HPDE6-E6E7 (cell line): ENCODE measurements at regions not wholly inside any gene's neighbourhood (a gene's known extent, or its start where the extent isn't known, plus 50 kb on each side); places are given as distances from the start of the nearest gene placed in this dataset.
A peak's percentile ranks its signal among the peaks of the same experiment; 100 is the strongest.
"Not testable (repeated sequence)": the region's sequence is repeated elsewhere in the genome, so short reads cannot be mapped to it uniquely, and the experiment has no call there.

Source experiments
- DNase-seq: peaks from one replicate; pipeline ENCODE4 v3.0.0; 2011; ENCODE audit warnings: missing footprints; ENCODE audit errors: extremely low spot score

DNA sequence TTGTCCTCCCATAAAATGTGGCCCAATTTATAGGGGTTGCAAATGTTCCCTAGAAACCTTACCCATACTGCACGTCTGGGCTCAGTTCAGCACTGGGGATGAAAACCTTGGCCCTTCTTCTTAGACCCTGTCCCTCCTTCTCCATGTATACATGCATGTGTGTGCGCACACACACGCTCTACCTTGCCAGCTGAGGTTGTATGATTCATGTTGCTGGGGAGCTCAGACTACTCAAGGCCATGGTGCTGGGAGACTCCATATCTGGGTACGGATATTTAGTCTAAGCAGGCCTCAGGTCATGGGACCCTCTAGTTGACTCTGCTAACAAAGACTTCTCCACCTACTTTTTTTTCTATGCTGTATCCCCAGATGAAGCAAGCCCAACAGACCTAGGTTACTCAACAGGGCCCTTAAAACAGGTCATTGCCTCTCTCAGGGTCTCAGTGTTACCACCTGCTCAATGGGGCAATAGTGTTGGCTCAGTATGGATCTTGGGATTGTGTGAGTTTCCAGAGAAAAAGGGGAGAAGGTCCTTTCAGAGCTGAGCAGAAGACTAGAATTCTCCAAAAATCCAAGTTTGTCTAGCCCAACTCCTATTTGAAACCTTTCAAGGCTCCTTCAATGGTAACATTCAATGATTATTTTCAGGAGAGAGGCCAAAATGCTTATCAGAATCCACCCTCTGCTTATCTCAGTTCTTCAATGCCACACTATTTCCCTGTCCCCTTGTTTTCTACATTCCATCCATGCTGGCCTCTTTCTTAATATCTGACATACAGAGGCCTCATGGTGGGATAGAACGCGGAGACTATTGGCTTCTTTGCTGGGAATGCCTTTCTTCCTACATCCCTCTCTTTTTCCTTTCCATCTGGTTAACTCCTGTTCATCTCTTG, 123.6 kb upstream of the PITX1 start:
- DNase-seq: no peak

DNA sequence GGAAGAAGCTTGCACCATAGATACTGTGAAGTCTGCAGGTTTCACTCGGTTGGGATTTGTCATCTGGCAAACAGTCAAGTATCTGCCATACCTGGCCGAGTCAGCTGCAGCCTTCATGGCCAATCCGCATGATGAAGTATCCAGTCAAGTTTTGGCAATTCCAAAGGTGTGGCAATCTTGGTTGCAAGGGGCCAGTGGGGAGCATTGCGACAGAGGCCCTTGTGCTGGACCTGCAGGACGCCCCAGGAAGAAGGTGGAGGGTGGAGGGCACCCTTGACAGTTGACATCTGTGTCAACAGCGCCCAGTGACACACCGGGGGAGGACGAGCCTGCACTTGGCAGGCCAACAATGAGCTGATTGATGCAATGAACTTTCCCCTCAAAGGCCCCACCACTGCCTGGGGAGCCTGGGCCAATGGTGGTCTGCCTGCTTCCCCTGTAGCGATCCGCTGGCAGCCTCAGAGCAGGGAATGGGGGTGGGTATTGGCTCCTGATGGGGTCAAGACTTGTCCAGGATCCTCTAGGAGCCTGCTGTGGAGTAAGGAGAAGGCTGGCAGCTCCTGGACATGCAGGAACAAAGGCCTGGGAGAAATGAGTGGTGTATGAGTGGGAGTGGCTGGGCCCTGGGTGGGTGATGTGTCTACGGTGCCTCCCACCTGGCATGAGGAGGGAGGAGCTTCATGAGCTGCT, 122.8 kb upstream of the PITX1 start:
- peak; percentile 75 for DNase-seq

DNA sequence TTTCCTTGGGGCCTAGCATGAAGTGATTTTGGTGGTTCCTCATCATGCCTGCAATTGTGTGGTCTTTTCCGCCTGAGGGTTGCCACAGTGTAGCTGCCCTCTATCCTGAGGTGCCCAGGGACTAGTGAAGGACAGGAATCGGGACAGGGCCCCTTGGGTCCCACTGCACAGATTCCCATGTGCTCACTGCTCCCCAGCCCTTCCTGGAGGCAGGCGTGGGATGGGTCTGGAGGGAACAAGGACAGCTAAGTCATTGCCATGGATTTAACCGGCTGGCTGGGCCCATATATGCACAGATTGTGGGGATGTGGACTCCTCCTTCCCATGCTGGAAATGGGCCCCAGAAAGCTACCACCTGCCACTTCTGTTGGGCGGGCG, 122.3 kb upstream of the PITX1 start:
- no peak for DNase-seq

DNA sequence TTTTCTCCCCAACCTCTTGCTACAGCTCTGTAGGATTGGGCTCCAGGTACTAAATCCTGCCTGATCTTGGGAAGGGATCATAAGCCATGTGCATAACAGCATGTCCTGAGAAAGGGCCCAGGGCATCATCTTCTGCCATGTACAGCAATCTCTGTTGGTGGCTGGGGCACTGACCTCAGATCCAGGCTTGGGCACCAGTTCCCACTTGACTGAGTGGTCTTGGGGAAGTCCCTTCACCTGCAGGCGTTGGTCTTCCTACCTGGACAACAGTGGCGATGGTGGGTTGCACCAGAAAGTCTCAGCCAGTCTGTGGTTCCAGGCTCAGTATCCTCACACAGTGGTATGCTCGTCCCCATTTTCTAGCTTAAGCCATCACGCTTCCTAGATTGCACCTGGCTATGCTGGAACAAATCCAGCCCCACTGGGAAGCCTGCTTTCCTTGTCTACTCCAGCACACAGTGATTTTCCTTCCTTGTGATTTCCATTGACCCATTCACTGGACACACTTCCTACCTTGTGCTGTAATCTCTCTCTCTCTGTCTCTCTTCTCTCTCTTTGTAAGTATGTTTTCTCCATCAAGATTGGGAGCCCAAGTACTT, 121.7 kb upstream of the PITX1 start:
- no peak for DNase-seq

DNA sequence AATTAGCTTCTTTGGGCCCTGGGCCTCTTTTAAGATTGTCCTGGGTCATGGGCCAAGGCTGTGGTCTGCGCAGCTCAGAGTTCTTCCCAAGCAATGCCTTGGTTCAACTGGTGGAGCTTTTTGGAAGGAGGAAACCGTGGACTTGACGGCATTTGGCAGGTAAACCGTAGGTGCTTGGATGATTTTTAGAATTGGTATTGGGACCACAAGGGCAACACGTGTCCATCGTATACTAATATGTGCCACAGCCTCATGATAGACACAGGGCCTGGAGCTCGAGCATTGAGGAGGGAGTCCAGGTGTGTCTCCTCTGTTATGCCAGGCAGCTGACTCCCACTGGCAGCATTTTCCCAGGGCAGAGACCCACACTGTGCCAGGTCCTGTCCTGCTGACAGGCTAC, 120.9 kb upstream of the PITX1 start:
- no peak for DNase-seq

DNA sequence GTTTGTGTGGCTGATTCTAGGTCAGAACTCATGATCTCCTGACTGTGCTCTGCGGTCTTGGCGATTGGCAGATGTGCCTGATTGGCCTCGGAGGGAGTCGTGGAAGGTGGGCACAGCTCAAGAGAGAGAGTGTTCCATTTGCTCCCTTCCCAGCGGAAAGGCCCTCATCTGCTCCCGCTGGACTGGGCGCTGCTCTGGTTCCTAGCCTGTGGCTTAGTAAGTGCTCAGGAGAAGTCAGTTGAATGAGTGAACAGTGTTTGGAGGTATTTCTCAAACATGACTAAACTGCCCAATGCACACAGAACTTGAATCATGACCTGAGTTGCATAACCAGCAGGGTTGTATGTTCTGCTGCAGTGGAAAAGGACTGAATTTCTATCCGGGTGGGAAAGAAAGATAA, 120.2 kb upstream of the PITX1 start:
- DNase-seq: peak; percentile 38

DNA sequence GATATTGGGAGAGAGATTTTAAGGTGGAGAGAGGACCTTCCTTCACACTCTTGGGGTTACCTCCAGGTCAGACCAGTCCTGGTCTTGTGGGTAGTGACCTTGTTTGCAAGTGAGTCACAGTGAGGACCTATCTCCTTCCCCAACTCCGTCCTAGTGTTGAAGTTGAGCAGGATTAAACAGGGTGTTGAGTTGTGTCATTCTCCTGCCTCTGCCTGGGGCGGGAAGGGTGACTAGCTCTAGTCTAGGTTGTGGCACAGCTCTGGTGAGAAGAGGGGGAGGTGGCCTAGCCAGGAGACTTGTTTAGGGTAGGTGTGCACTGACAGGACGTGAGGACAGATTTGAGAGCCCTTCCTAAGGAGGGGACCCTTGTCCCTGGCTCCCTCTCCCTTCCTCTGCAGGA, 119.6 kb upstream of the PITX1 start:
- peak; percentile 41 for DNase-seq

DNA sequence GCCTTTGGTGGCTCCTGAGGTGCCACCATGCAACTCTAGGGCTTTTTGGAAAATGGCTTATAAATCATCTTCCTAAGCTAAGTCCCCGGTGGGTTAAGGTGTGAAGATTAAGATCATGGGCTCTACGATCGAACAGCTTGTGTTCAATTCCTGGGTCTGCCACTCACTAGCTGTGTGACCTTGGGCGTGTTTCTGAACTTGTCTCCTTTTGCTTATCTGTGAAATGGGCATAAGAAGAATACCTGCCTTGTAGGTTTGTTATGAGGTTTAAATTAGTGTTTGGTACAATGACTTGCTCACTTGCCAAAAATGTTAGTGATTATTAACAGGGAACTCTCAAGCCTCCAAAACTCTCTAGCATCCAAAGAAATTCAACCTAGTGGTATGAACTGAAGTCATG, 119.2 kb upstream of the PITX1 start:
- no peak for DNase-seq

DNA sequence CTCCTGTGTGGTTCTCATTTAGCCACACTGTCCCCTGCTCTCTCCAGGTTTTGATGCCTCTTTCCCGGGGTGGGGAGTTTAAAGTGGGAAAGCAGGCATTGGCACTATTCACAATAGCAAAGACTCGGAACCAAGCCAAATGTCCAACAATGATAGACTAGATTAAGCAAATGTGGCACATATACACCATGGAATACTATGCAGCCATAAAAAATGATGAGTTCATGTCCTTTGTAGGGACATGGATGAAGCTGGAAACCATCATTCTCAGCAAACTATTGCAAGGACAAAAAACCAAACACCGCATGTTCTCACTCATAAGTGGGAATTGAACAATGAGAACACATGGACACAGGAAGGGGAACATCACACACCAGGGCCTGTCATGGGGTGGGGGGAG, 117.6 kb upstream of the PITX1 start:
- not testable (repeated sequence) for DNase-seq

DNA sequence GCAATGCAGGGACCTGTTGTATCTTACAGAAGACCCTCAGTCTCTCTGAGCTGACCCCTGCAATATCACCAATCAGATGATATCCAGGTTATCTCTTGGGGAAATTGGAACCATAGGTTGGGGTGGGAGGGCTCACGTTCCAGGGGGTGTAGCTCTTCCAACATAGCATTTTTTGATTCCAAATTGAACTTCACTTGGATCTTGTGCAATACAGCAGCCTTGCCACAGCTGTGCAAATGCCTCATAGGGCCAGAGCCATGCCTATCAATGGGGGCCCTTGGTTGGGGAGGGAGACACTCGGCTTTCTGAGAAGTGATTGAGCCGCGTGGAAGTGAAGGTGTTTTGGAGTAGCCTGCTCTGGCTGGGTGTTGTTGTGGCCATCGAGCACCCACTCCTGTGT, 117.2 kb upstream of the PITX1 start:
- DNase-seq: no peak

DNA sequence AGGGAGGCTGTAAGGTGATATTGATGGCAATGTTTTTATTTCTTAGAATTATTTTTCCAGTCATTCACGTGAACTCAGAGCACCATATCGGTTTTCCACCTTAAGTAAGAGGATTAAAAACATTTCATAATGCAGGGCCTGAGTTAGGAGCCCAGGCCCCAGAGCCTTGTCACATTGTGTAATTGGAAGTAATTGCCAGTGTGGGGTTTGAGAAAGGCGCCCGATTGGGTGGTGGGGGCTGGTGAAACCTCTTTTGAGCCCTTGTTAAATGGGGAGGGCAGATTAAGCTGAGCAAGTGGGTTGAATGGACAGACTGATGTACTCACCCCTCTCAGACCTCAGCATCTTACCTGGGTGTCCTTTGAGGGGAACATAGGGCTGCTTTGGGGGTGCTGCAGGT, 116.7 kb upstream of the PITX1 start:
- DNase-seq: no peak

DNA sequence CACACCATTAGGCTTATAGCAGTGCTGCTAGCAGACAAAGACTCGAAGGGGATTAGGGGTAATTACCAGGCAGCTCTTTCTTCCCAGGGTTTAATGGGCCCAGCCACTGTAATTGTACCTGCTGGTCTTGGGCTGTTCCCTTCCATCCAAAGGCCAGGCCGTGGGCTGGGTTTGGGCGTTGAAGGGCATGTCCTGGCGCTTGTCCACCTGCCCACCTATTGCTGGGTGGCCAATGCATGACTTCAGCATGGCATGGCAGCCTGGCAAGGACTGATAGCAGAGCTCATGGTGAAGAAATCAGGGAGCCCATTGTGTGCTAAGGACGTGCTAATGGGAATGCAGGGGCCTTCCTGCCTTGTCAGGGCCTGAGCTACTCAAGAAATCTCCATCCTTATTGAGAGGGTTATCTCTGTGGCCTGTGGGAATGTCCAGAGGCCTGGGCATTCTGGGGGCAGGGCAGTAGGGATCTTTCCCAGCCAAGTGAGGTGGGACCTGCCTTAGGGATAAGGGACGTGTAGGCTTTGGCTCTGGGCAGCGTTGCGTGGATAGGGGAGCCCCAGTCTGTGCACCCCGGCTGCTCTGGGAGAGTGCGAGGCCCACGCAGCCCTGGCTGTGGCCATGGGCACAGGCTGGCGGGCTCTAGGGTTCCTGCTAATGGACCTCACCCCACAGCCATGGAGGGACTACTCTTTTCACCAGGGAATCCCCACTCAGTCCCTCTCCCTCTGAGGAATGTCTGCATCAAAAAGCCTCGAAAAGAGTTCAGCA, 116.1 kb upstream of the PITX1 start:
- no peak for DNase-seq

DNA sequence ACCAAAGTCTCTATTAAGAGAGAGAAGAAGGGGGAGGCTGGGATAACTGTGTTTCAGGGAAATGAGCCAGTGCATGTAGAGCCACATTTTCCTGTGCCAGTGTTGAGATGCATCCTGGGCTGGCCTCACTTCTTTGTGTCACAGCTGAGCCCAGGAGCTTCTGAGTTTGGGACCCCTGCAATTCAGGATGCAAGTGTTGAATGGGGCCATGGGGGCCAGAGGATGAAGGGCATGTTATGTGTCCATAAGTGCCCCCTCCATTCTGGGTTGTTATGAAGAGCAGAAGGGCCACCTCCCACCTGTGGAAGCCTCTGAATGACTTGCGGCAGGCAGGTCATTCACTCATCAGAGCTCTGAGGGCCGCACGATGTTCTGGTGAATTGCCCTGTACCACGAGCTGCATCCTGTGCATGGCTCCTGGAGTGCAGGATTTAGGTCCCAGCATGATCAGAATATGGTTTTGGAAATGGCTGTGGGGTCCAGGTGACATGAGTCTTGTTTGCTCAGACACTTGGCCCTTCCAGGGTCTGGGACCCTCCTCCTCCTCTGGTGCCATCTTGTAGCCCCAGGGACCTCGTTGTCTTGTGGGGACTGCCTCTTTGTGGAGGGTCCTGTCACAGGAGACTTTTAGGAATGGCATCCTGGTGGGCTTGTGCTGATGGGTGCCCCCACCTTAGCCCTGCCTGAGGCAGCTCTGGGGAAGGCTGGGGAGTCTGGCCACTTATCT, 115.4 kb upstream of the PITX1 start:
- DNase-seq: no peak

DNA sequence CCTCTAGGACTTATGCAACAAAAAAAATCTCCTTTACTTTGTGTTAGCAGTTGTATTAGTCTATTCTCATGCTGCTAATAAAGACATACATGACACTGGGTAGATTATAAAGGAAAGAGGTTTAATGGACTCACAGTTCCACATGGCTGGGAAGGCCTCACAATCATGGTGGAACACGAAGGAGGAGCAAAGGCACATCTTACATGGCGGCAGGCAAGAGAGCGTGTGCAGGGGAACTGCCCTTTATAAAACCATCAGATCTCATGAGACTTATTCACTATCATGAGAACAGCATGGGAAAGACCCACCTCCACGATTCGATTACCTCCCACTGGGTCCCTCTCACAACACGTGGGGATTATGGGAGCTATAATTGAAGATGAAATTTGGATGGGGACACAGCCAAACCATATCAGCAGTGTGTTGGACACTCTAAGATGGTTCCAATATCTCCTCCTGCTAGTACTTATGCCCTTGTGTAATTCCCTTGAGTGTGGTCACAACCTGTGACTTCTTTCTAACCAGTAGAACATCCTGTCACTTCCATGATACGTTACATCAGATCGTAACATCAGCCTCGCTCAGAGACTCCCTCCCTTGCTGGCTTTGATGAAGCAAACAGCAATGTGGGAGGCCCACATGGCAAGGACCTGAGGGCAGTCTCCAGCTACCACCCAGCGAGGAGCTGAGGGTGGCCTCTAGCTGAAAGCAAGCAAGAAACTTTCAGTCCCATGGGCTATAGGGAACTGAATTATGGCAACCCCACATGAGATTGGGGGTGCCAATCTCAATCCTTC, 113.5 kb upstream of the PITX1 start:
- no peak for DNase-seq

DNA sequence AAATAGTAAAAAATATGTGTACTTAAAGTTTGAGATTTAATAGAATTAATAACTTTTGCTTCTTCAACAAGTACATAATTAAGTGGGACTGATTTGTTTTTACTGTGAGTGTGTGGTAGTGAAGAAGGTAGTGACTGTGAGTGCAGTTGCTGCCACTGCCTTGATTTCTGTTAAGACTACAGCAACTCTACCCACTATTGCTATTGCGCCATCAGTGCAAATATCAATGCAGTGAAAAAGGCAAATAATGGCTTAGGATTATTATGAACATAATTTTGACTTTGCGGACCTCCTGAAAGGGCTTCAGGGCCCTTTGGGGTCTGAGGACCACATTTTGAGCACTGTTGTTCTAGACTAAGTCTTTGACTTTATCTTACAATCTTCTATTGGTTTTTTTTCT, 112.0 kb upstream of the PITX1 start:
- DNase-seq: no peak

DNA sequence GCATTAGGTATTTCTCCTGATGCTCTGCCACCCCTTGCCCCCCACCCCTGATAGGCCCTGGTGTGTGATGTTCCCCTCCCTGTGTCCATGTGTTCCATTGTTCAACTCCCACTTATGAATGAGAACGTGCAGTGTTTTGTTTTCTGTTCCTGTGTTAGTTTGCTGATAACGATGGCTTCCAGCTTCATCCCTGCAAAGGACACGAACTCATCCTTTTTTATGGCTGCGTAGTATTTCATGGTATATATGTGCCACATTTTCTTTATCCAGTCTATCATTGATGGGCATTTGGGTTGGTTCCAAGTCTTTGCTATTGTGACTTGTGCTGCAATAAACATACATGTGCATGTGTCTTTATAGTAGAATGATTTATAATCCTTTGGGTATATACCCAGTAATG, 109.7 kb upstream of the PITX1 start:
- not testable (repeated sequence) for DNase-seq

DNA sequence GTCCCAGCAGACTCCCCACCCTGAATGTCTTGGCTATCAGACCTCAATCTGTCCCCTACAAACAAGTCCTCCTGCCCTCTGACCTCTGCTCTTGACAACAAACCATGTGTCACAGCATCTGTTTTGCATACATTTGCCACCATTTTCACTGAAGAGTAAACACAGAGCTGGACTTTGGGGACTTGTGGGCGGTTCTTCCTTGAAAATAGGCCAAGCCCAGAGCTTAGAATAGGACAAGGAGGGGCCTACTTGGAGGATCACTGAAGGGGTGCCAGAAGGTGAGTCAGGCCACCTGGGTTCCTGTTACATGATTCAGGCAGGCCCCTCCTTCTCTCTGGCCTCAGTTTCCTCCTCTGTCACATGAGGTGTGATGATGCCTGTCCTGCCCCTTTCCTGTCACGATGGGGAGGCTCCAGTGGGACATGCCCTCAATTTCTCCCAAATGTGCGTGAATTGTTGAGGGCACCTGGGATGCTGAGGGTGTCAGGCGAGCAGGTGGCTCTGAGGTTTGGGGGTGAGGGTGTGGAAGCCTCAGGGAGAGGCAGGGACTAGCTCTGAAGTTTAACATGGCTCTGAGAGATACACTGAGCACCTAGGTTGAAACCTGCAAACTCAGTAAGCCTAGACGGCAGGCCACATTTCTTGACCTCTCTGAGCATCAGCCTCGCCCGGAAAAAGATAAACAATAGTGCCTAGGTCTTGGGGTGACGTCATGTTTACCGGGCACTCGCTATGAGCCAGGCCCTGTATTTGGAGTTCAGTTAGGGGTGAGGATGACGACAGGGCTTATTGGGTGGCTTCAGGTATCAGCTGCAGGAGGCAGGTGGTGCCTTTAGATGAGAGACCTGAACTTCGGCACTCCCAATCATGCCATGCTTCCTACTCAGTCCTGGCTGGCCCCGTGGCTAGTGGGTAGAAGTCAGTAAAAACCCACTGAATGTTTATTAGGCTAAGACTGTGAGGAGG, 107.6 kb upstream of the PITX1 start:
- DNase-seq: peak; percentile 76

DNA sequence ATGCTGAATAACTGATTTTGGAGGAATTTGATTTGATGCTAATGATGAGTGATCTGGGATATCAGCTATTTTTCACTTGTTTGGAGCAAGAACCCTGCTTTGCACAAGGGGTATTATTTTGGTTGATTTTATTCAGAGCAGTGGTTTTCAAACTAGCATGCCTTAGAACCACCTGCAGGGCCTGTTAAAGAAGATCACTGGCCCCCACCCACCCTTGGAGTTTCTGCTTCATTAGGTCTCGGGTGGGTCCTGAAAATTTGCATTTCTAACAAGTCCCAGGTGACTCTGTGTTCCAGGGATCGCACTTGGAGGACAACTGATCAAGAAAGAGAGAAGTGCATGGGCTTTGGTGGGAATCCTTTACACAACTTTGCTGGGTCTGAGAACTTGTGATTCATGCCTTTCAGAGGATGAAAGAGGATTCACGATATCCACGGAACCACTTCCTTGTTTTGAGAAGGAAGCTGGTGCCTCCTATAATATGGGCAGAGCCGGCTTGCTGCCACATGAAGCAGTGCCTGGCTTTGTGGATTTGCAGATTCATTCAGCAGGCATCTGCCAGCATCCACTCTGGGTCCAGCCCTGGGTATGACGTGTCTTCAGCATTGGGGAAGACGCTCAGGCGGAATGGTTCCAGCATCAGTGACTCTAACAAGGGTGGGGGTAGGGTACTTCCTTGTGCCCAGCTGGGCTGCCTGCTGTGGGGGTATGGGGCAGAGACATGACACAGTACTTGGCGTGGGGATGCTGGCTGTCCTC, 106.6 kb upstream of the PITX1 start:
- DNase-seq: peak; percentile 95
